Ovary (tissue), 1 donor: ENCODE measurements at regions not wholly inside any gene's neighbourhood (a gene's known extent, or its start where the extent isn't known, plus 50 kb on each side); places are given as distances from the start of the nearest gene placed in this dataset. TPM values are rescaled to one million over a fixed set of nuclear protein-coding genes. Genes with fewer than 3 reads are reported as not detected.

Experiments used
- microRNA counts: library from miRNA; unstranded; fragments of <30 nt; microRNA quantifications from one replicate; lab custom pipeline; 2016
- small RNA-seq: library from RNA; depleted of rRNA; stranded (forward); fragments of <200 nt; gene quantifications from one replicate; pipeline ENCODE3, GENCODE V24; 2016

MicroRNAs in the stretch of these regions (microRNA counts, 767-probe panel; counts per million panel counts)
- microRNA hsa-miR-4458 (lab: Ali Mortazavi, UCI): 530 counts per million, percentile 78 among the panel's probes with 10 or more counts

Small RNA genes in the stretch of these regions (small RNA-seq; reads per million reads assigned to genes)
- gene AC091895.1: not detected
- gene AC091912.1: not detected
- gene AC091912.2: not detected
- gene AC091932.2: not detected
- not detected for gene AC091932.4
- gene AC091953.1: not detected
- gene AC091953.2: not detected
- not detected for gene AC091953.3
- gene AC091953.5: not detected
- gene AC091965.3: not detected
- gene RNU1-76P: not detected
